Ishikawa (cell line): ENCODE measurements at regions not wholly inside any gene's neighbourhood (a gene's known extent, or its start where the extent isn't known, plus 50 kb on each side); places are given as distances from the start of the nearest gene placed in this dataset.

Experiments used
- CEBPB ChIP-seq: IDR thresholded peaks from 2 replicates; pipeline ENCODE4 v1.6.1; 2012
- CREB1 ChIP-seq: IDR thresholded peaks from 2 replicates; pipeline ENCODE4 v1.6.1; 2012; ENCODE audit warnings: low read depth
- EGR1 ChIP-seq: IDR thresholded peaks from 2 replicates; pipeline ENCODE4 v1.6.1; 2012
- EP300 ChIP-seq: IDR thresholded peaks from 2 replicates; pipeline ENCODE4 v1.6.1; 2012; ENCODE audit warnings: borderline replicate concordance
- FOXM1 ChIP-seq: IDR thresholded peaks from 2 replicates; pipeline ENCODE4 v1.6.1; 2012; ENCODE audit warnings: low read depth, borderline replicate concordance
- NFIC ChIP-seq: IDR thresholded peaks from 2 replicates; pipeline ENCODE4 v1.6.1; 2012
- RAD21 ChIP-seq: IDR thresholded peaks from 2 replicates; pipeline ENCODE4 v1.6.1; 2012; ENCODE audit warnings: low read depth
- REST ChIP-seq: IDR thresholded peaks from 2 replicates; pipeline ENCODE4 v1.6.1; 2012; ENCODE audit warnings: low read depth, mild to moderate bottlenecking
- TAF1 ChIP-seq: IDR thresholded peaks from 2 replicates; pipeline ENCODE4 v1.6.1; 2012; ENCODE audit warnings: low read depth, mild to moderate bottlenecking
- TCF12 ChIP-seq: IDR thresholded peaks from 2 replicates; pipeline ENCODE4 v1.6.1; 2012; ENCODE audit warnings: low read depth
- TEAD4 ChIP-seq: IDR thresholded peaks from 2 replicates; pipeline ENCODE4 v1.6.1; 2012
- USF1 ChIP-seq: IDR thresholded peaks from 2 replicates; pipeline ENCODE4 v1.6.1; 2012
- YY1 ChIP-seq: IDR thresholded peaks from 2 replicates; pipeline ENCODE4 v1.6.1; 2012; ENCODE audit warnings: low read depth
- ZBTB7A ChIP-seq: IDR thresholded peaks from 2 replicates; pipeline ENCODE4 v1.6.1; 2012; ENCODE audit warnings: low read depth
- TF ChIP-seq, protein P1 (sequence below): IDR thresholded peaks from 2 replicates; pipeline ENCODE4 v1.6.1; 2012

DNA sequence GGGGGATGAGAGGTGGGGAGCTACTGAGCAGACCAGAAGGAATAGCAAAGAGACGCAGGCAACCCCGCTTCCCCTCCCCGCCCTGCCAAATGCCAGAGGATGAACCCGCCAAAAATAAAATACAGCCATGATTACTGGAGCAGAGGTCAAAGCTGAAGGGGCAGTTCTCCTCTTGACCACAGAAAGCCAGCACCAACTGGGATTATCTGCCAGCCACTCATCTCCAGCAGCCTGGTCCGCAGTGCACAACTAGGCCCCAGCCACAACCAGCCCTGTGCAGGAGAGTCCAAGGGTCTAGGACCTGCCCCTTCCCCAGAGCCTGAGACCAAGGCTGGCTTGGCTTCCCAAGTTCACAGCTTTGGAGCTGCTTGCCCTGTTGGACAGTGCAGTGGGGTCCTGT lies 67.4 kb upstream of the BCOR start:
- no peak for TF ChIP-seq NFIC
- no peak for TF ChIP-seq CEBPB
- TF ChIP-seq USF1: no peak
- TF ChIP-seq TAF1: no peak
- no peak for TF ChIP-seq FOXM1
- TF ChIP-seq TCF12: no peak
- TF ChIP-seq YY1: no peak
- TF ChIP-seq REST: no peak
- no peak for TF ChIP-seq ZBTB7A
- no peak for TF ChIP-seq RAD21

DNA sequence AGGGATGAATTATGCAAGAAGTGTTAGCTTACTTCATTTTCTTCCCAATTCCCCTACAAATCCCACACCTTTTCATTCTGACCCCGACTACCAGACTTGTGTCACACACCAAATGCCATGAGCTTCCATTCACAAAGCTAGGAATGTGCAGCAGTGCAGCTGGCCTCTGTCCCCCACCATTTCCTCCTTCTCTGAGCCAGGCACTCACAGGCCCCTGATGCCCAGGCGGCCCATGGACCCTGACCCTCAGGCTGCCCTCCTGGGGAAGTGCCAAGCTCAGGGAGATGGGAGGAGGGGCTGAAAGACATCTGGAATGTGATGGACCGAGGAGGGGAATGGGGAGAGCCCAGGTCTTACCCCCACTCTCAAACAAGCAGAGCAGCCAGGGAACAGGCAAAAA lies 67.0 kb upstream of the BCOR start:
- no peak for TF ChIP-seq FOXM1
- TF ChIP-seq USF1: no peak
- TF ChIP-seq YY1: no peak
- no peak for TF ChIP-seq ZBTB7A
- TF ChIP-seq TEAD4: no peak

DNA sequence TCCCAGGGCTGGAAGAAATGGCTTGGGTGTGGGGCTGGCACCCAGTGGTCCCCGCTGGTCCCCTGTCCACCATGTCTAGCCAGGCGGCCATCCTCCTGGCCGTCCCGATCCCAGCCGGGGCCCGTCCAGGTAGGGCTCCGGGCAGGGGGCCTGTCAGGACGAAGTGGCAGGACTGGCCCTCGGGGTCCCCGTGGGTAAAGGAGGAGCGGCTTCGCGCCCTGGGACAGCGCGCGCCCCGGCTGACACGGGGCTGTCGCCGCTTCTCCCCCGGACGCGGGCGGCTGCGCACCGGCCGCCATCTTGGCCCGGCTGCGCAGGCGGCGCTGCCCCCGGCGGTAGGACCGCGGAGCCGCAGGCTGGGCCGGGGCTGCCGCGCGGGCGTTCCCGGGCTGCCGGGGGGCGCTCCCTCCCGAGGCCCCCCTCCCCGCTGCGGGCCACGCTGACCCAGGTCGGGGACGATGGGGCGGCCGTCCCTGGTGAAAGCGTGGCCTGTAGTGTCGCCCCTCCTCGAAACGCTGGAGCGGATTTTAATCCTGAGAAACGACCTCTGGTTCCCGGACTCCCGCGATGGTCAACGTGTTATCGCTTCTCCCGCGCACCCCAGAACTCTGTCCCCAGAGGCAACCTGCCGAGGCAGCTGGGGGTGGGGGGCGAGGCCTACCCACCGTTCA lies 60.4 kb upstream of the BCOR start:
- TF ChIP-seq YY1: peak; percentile 87
- no peak for TF ChIP-seq CREB1
- TF ChIP-seq EGR1: no peak
- TF ChIP-seq TEAD4: no peak
- peak; percentile 16; the same call in 1 of the 2 replicates for TF ChIP-seq RAD21

DNA sequence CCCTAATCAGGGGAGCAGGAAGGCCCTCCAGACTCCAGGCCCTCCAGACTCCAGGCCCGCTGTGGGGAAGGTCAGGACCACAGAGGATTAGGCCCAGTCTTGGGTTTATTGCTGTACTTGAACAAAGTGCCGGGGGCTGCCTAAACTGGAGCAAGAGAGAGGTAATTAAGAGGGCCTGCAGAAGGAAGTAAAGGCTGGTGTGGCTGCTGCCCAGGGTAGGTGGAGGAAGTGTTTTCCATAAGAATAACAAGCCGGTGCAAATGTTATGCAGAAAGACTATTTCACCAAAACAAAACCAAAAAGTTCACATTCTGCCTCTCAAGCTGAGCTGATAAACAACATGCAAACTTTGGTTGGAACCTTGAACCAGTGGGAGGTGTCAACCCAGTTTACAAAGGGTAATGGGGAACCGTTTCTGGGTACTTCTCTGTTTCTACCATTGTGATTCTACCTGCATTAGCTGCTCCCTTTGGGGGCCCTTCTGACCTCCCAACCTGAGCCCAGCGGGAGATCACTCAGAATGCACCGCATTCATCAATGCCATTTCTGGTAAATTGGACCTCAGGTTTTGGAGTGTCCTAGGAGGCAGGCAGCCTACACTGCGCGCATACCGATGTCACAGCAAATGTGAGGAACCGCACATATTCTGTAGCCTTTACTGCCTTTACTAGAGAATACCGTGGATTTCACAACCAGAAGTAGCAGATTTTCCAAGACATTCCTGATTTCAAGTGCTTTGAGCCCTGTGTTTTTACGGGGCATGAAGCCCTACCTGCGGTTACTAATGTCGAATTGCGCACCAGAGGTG lies 59.7 kb upstream of the BCOR start:
- TF ChIP-seq NFIC: no peak
- TF ChIP-seq REST: no peak
- no peak for TF ChIP-seq CREB1
- no peak for TF ChIP-seq EP300
- TF ChIP-seq TEAD4: no peak
- no peak for TF ChIP-seq TAF1
- no peak for TF ChIP-seq RAD21
- TF ChIP-seq YY1: no peak
- TF ChIP-seq CEBPB: no peak
- no peak for TF ChIP-seq TCF12
- no peak for TF ChIP-seq USF1
- TF ChIP-seq, protein P1, sequence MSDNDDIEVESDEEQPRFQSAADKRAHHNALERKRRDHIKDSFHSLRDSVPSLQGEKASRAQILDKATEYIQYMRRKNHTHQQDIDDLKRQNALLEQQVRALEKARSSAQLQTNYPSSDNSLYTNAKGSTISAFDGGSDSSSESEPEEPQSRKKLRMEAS: no peak
- no peak for TF ChIP-seq EGR1
- no peak for TF ChIP-seq ZBTB7A
- no peak for TF ChIP-seq FOXM1

DNA sequence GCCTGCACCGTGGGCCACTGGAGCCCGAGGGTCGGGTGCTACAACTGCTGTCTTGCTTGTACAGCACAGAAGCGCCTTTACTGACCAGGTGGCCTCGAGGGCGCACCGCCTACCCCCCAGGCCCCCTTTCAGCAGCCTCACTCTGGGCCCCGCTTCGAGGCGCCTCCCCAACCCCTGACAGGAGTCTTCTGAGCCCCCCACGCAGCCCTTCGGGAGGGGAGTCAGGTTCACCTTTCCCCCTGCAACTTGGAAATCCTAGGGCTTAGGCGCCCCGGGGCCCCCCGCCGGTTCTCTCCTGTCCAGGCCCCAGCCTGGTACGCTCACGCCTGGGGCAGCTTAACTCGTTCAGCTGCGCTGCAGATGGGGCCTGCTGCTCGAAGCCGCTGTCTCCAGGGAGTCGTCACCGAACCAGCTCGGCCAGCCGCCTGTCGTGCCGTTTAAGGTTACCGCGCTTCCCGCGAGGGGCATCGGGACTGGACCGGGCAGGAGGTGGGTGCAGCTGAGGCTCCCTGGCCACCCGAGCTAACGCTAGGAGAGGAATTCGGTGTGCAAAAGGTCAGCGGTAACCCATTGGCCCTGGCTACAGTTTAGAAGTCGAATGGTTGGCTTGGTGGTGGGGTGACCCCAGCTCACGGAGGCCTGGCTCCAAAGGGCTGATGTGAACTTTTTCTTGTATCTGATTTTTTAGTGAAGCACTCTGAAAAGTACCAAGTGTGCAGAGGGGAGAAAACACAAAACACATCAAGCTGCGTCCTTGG lies 58.9 kb upstream of the BCOR start:
- TF ChIP-seq TAF1: no peak
